ENCODE measurements at regions not wholly inside any gene's neighbourhood (a gene's known extent, or its start where the extent isn't known, plus 50 kb on each side); places are given as distances from the start of the nearest gene placed in this dataset.

GRCh38 chr7:156445997-156446761 is 194.4 kb upstream of the RNF32 start:
- H3K4me3 ChIP-seq (ENCODE audit: low read depth, low read length): no peak overlapping the region
- TF ChIP-seq CTCF (IDR thresholded peaks at IDR 0.05; ENCODE audit: insufficient read depth, low read depth, low read length): no peak
- DNase-seq (ENCODE audit: low read depth): no peak

GRCh38 chr7:156442516-156442915 is 198.1 kb upstream of the RNF32 start:
- no peak overlapping the region for H3K4me3 ChIP-seq (ENCODE audit: low read depth, low read length)
- DNase-seq (ENCODE audit: low read depth): no peak
- TF ChIP-seq CTCF (IDR thresholded peaks at IDR 0.05; ENCODE audit: insufficient read depth, low read depth, low read length): no peak

GRCh38 chr7:156440456-156440855 is 200.1 kb upstream of the RNF32 start:
- no peak for TF ChIP-seq CTCF (IDR thresholded peaks at IDR 0.05; ENCODE audit: insufficient read depth, low read depth, low read length)
- H3K4me3 ChIP-seq (ENCODE audit: low read depth, low read length): no peak overlapping the region
- DNase-seq (ENCODE audit: low read depth): no peak

GRCh38 chr7:156438011-156438410 is 202.6 kb upstream of the RNF32 start:
- DNase-seq (ENCODE audit: low read depth): no peak
- H3K4me3 ChIP-seq (ENCODE audit: low read depth, low read length): no peak overlapping the region
- no peak for TF ChIP-seq CTCF (IDR thresholded peaks at IDR 0.05; ENCODE audit: insufficient read depth, low read depth, low read length)

GRCh38 chr7:156437021-156437614 is 203.5 kb upstream of the RNF32 start:
- TF ChIP-seq CTCF (IDR thresholded peaks at IDR 0.05; ENCODE audit: insufficient read depth, low read depth, low read length): no peak
- DNase-seq (ENCODE audit: low read depth): no peak
- H3K4me3 ChIP-seq (ENCODE audit: low read depth, low read length): no peak overlapping the region

GRCh38 chr7:156435486-156436231 is 204.9 kb upstream of the RNF32 start:
- no peak for TF ChIP-seq CTCF (IDR thresholded peaks at IDR 0.05; ENCODE audit: insufficient read depth, low read depth, low read length)
- H3K4me3 ChIP-seq (ENCODE audit: low read depth, low read length): no peak overlapping the region
- no peak for DNase-seq (ENCODE audit: low read depth)
